ENCODE measurements at regions not wholly inside any gene's neighbourhood (a gene's known extent, or its start where the extent isn't known, plus 50 kb on each side); places are given as distances from the start of the nearest gene placed in this dataset.

DNA sequence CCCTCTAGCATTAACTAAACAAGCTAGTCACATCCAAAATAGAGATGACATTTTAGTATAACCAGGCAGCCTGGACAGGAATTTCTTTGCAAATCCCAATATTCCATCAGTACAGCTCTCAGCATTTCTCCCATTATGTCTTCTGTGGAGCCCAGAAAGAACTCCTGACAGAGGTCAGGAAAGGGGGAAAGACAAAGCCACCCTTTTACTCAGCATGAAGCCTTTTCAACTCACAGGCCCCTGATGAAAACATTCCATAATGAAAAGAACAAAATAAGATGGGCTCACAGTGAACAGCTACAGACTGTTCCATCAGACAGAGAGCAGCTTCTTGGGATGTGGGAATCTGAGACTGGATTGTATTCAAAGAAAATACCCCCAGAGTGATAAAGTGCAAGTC is 80.6 kb downstream of the TEX35 start:
- H3K36me3 ChIP-seq (ENCODE audit: control insufficient read depth in 2 of 3, insufficient read depth in 3 of 3, low read length in 3 of 3) = no peaks in the 10 kb centered on the region
- no peaks in the 10 kb centered on the region for H3K4me1 ChIP-seq (ENCODE audit: control insufficient read depth in 2 of 3, insufficient read depth in 2 of 3, low read depth in 1 of 3, low read length in 3 of 3)
- no peaks in the 10 kb centered on the region for H3K27me3 ChIP-seq (ENCODE audit: control insufficient read depth, insufficient read depth, low read length)
- intact Hi-C loops (cut with DNase I) = no loop called here
- FAIRE-seq (no peak), DNase-seq (no peak)
- H3K4me3 ChIP-seq (ENCODE audit: low read length in 3 of 3) = no peak overlapping the region
- no peak overlapping the region for H3K27ac ChIP-seq (ENCODE audit: low read depth in 2 of 2, low read length in 2 of 2)
- no peaks in the 10 kb centered on the region for H3K9me3 ChIP-seq (ENCODE audit: control insufficient read depth in 2 of 3, insufficient read depth in 1 of 3, low read length in 3 of 3)
- TF ChIP-seq, protein P1, sequence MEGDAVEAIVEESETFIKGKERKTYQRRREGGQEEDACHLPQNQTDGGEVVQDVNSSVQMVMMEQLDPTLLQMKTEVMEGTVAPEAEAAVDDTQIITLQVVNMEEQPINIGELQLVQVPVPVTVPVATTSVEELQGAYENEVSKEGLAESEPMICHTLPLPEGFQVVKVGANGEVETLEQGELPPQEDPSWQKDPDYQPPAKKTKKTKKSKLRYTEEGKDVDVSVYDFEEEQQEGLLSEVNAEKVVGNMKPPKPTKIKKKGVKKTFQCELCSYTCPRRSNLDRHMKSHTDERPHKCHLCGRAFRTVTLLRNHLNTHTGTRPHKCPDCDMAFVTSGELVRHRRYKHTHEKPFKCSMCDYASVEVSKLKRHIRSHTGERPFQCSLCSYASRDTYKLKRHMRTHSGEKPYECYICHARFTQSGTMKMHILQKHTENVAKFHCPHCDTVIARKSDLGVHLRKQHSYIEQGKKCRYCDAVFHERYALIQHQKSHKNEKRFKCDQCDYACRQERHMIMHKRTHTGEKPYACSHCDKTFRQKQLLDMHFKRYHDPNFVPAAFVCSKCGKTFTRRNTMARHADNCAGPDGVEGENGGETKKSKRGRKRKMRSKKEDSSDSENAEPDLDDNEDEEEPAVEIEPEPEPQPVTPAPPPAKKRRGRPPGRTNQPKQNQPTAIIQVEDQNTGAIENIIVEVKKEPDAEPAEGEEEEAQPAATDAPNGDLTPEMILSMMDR (IDR thresholded peaks at IDR 0.05; ENCODE audit: borderline replicate concordance, extremely low read depth, insufficient read depth) = no peak
- H3K9ac ChIP-seq (ENCODE audit: low read length in 3 of 3) = no peak overlapping the region

DNA sequence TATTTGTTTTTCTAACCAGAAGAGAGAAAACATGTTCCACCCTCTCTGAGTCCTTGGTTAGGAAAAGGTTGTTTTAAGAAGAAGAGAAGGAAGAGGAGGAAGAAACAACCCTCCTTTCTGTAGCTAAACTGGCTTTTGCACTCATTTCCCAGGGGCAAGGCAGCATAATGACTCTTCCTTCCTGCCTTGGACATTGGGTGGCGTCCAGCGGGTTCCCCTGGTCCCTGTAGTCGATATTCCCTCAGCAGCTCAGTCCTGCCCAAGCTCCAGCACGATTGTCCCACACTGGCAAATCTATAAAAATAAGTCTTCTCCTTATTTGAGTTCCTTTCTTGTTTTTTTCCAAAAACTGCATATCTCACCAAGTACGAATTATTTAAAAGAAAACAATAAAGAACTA is 81.2 kb downstream of the TEX35 start:
- H3K4me1 ChIP-seq (ENCODE audit: control insufficient read depth in 2 of 3, insufficient read depth in 2 of 3, low read depth in 1 of 3, low read length in 3 of 3) = no peaks in the 10 kb centered on the region
- no peak overlapping the region for H3K27ac ChIP-seq (ENCODE audit: low read depth in 2 of 2, low read length in 2 of 2)
- H3K9me3 ChIP-seq (ENCODE audit: control insufficient read depth in 2 of 3, insufficient read depth in 1 of 3, low read length in 3 of 3) = no peaks in the 10 kb centered on the region
- intact Hi-C loops (cut with DNase I) = no loop called here
- DNase-seq (no peak), FAIRE-seq (no peak)
- TF ChIP-seq, protein P1 (IDR thresholded peaks at IDR 0.05; ENCODE audit: borderline replicate concordance, extremely low read depth, insufficient read depth) = no peak
- no peak overlapping the region for H3K4me3 ChIP-seq (ENCODE audit: low read length in 3 of 3)
- no peak overlapping the region for H3K9ac ChIP-seq (ENCODE audit: low read length in 3 of 3)
- H3K36me3 ChIP-seq (ENCODE audit: control insufficient read depth in 2 of 3, insufficient read depth in 3 of 3, low read length in 3 of 3) = no peaks in the 10 kb centered on the region
- H3K27me3 ChIP-seq (ENCODE audit: control insufficient read depth, insufficient read depth, low read length) = no peaks in the 10 kb centered on the region

DNA sequence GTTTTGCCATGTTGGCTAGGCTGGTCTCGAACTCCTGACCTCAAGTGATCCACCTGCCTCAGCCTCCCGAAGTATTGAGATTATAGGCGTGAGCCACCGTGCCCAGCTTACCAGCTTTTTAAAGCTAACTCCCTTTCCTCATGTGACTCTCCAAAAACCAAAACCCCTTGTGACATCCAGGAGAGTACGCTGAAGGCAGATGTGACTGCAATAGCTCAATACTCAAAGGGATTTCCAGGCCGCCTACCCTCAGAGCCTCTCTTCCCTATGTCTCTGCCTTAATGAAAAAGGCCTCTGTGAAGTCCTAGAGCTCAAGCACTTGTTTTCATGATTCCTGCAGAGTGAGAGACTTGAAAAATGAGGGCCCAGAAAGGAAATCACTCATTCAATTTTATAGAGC is 82.6 kb downstream of the TEX35 start:
- Histone ChIP-seq H3K9ac (ENCODE audit: low read length in 3 of 3) (no peak overlapping the region), H3K36me3 (ENCODE audit: control insufficient read depth in 2 of 3, insufficient read depth in 3 of 3, low read length in 3 of 3) (no peaks in the 10 kb centered on the region), H3K4me1 (ENCODE audit: control insufficient read depth in 2 of 3, insufficient read depth in 2 of 3, low read depth in 1 of 3, low read length in 3 of 3) (no peaks in the 10 kb centered on the region), H3K4me3 (ENCODE audit: low read length in 3 of 3) (no peak overlapping the region), H3K27ac (ENCODE audit: low read depth in 2 of 2, low read length in 2 of 2) (no peak overlapping the region), H3K9me3 (ENCODE audit: control insufficient read depth in 2 of 3, insufficient read depth in 1 of 3, low read length in 3 of 3) (no peaks in the 10 kb centered on the region), H3K27me3 (ENCODE audit: control insufficient read depth, insufficient read depth, low read length) (no peaks in the 10 kb centered on the region)
- intact Hi-C loops (cut with DNase I) = no loop called here
- no peak for FAIRE-seq
- DNase-seq = no peak
- TF ChIP-seq, protein P1 (IDR thresholded peaks at IDR 0.05; ENCODE audit: borderline replicate concordance, extremely low read depth, insufficient read depth) = no peak

DNA sequence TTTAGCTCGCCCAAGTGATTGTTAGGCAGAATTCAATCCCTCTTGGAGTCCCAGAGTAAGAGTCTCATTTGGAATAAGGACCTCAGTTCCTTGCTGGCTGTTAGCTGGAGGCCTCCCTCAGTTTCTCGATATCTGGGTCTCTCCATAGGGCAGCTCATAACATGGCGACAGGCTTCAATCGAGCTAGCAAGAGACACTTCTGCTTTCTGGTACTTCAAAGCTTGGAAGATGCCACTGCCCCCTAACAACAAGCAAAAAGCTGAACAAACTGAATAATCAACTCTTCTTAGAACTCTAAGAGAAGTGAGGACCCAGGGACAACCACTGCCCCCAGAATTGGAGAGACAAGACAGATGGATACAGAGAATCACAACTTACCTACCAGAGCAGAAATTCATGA is 86.2 kb downstream of the TEX35 start:
- no peaks in the 10 kb centered on the region for H3K27me3 ChIP-seq (ENCODE audit: control insufficient read depth, insufficient read depth, low read length)
- intact Hi-C loops (cut with DNase I) = no loop called here
- TF ChIP-seq, protein P1 (IDR thresholded peaks at IDR 0.05; ENCODE audit: borderline replicate concordance, extremely low read depth, insufficient read depth) = no peak
- no peaks in the 10 kb centered on the region for H3K9me3 ChIP-seq (ENCODE audit: control insufficient read depth in 2 of 3, insufficient read depth in 1 of 3, low read length in 3 of 3)
- no peak overlapping the region for H3K9ac ChIP-seq (ENCODE audit: low read length in 3 of 3)
- DNase-seq (no peak), FAIRE-seq (no peak)
- no peaks in the 10 kb centered on the region for H3K36me3 ChIP-seq (ENCODE audit: control insufficient read depth in 2 of 3, insufficient read depth in 3 of 3, low read length in 3 of 3)
- H3K4me3 ChIP-seq (ENCODE audit: low read length in 3 of 3) = no peak overlapping the region
- H3K27ac ChIP-seq (ENCODE audit: low read depth in 2 of 2, low read length in 2 of 2) = no peak overlapping the region
- no peaks in the 10 kb centered on the region for H3K4me1 ChIP-seq (ENCODE audit: control insufficient read depth in 2 of 3, insufficient read depth in 2 of 3, low read depth in 1 of 3, low read length in 3 of 3)

Data from kidney (tissue), 13 donors.